ENCODE measurements at regions not wholly inside any gene's neighbourhood (a gene's known extent, or its start where the extent isn't known, plus 50 kb on each side); places are given as distances from the start of the nearest gene placed in this dataset.

DNA sequence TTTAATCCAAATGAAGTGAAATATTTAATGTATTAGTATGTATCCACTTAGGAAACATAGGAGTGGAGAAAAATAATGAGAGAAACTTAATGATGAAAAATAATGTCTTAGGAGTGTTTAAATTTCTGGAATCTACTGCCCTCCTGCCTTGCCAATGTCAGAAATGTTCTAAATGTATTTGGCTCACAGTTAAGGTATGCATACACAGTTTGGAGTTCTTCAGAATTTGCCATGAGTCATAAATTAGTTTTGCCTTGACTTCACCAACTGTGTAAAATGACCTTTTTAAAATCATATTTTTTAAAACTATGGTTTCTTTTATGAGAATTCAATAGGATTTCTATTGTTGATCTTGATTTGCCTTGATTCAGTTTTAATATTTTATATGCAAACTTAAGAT, 191.7 kb upstream of the HSF2 start:
- DNase-seq = peak in 1 of 5 experiments; percentile 36

- no peak for DNase-seq
These were observed 184.7 kb upstream of the HSF2 start for GRCh38 chr6:122214605-122215318.

DNA sequence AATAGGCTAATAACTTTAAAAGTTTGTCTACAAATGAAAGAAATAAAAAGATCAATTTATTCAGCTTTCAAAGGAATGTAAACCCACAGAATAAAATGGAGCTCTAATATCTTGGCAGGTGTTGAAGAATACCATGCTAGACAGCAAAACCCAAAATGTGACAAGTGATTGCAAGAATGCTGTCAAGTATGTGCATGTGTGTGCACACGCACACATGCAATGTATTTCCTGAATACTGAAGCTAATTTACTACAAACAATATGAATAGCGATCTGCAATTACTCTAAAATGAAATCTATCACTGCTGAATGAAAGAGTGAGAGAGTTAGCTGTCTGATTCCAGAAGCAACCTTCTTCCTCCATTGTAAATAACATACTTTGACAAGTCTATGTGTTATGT, 179.2 kb upstream of the HSF2 start:
- no peak for DNase-seq

- peak in 1 of 5 experiments; percentile 10 for DNase-seq
These were observed 176.7 kb upstream of the HSF2 start for GRCh38 chr6:122222761-122223160.

- DNase-seq = no peak
These were observed 176.2 kb upstream of the HSF2 start for GRCh38 chr6:122223251-122223650.

DNA sequence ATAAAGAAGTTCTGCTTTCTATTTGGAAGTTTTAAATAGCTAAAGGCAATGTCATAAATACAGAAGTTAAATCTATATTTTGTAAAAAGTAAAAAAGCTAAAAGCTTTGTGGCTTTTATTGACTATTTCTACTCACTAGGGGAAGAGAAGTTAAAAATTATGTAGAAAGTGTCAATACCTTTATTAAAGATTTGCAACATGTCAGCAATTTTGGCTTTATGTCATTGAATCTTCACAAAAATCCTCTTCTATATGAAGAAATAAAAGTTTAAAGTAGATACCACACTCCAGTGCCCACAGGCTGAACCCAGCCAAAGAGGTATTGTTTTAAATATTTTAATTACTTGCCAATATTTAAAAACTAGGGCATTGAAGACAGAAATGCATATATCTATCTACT, 160.6 kb upstream of the HSF2 start:
- no peak for DNase-seq

DNA sequence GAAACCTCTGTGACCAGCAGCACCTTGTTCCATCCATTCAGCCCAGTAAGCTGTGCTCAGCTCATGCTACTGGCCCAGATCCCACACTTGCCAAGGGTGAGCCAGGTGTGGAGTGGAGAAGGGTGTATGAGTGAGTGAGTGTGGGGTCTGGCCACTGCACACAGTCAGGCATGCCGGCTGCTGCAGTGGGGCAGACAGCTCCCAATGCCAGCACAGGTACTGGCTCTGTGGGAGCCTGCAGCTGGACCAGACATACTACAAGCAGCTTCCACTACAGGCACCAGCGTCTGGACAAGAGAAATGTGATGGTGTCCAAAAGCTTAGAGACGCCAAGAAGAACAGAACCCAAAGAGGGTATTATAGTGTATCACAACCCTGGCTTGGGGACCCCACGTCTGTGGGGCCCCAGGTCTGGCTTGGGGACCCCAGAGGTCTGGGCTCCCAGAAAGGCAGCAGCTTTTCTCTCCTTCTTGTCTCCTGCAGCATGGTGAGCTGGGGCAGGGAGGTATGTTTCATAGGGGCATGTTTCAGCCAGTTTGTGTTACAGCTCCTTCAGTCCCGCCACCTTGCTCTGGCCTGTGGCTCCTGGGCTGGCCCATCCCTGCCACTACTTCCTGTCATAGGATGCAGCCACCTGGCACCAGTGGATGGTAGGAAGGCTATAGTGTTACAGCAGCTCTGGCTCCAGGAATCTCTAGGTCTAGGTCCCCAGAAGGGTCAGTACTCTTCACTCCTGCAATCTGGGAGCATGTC, 152.4 kb upstream of the HSF2 start:
- DNase-seq = no peak

GRCh38 chr6:122248001-122248669, 151.3 kb upstream of the HSF2 start:
- DNase-seq = no peak

DNA sequence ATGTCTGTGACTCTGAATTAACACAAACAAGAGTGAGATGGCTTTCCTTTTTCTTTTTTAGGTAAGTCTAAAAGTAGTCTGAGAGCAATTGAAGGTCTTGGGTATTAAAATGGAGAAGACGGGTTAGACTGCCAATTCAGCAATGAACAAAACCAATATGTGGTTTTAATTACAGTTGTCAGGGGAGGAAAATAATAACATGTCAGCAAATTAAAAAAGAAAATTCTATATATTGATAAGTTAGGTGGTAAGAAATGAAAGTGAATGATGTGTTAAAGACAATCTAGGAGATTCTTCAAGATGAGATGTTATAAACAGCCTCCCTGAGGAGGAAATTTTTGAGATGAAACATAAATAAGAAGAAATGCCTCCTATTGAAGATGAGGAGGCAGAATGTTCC, 150.6 kb upstream of the HSF2 start:
- no peak for DNase-seq

DNA sequence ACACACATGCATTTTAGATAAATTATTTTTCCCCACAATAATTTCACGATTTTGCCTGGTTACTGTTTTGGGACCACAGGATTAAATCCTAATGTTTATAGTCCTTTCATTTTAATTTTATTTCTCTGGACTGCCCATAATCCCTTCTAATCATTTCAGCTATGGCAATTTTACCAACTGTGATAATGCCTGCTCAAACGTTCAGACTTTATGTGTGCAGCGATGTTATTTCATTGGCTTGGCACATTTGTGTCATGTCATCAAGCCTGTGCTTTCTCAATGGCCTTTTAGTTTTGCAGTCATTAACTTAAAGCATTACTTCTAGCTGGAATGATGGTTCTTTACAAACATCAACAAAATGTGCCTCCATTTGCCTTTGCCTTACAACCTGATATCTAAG, 140.6 kb upstream of the HSF2 start:
- DNase-seq = no peak

- DNase-seq = no peak
These were observed 134.9 kb upstream of the HSF2 start for GRCh38 chr6:122264557-122264956.

- DNase-seq = no peak
These were observed 133.7 kb upstream of the HSF2 start for GRCh38 chr6:122265755-122266154.

DNA sequence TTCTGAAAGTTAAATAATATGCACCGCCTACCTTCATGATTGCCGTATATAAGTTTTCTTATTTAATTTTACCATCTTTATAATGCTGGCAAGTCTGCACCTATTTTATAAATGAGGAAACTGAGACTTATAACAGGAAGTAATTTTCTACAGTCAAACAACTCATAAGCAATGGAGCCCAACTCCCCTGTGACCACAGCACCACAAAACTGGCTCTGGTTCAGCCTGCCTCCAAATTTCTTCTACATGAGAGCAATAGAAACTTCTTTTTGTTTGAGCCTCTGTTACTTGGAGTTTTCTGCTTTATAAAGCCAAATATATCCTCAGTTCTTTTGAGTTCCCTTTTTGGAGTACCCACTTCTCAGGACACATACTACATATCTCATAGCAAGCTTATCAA, 131.1 kb upstream of the HSF2 start:
- no peak for DNase-seq

DNA sequence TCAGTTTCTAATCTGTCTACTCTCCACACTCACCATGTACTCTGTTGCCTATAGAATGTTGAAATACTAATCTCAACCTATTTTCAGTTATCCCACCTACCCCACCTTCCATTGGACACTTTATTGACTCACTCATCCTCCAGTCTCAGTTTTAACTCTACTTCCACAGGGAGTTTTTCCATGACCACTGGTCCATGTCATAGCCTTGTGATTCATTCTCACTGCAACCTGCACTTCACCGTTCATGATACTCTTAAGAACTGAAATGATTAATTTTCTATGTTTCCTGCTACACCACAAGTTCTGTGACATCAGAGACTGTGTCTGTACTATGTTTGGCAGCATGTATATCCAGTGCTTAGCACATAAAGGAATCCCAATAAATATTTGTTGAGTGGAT, 122.8 kb upstream of the HSF2 start:
- no peak for DNase-seq

- peak in 1 of 5 experiments; percentile 5 for DNase-seq
These were observed 119.1 kb upstream of the HSF2 start for GRCh38 chr6:122280105-122281021.

DNA sequence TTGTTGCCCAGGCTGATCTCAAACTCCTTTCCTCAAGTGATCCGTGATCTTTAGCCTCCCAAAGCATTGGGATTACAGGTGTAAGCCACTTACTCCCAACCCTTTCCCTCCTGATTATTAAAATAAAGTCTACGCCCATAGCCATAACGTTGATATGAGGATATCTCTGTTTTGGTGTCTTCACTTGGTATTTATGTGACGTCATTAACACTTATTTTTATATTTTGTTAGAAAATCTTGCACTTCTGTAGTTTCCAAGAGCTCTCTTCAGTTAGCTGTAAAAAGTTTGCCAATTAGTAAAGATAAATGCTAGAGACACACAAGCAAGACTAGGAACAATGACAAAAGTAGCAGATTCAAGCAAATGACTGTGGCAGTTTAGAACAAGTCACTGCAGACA, 115.6 kb upstream of the HSF2 start:
- no peak for DNase-seq

- no peak for DNase-seq
These were observed 114.6 kb upstream of the HSF2 start for GRCh38 chr6:122284848-122285247.

DNA sequence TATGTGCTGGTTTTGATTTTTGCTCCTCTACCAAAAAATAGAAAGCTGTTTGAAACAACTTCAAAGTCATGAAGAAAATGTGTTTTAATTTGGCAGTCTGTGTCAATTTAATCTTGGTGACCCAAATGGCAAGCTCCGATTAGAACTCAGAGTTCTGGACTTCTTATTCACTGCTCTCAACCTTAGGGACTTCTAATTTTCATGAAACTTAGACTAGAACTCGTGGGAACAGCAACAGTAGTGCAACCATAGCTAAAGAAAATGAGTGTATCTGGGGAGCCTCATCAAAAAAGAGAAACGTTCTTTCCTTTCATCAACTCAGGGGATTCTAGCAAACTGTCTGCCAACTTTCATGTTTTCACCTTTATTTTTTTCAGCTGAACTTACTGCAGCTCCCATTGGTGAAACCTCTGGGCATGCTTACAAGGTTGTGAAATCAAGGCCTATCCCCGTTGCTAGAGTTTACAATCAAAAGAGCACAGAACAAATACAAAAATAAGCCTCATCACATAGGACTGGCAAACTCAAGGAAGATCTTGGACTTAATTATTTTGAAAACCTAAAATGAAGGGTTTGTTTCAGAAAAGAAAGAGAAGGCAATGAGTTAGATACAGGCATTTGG, 114.0 kb upstream of the HSF2 start:
- DNase-seq = no peak

DNA sequence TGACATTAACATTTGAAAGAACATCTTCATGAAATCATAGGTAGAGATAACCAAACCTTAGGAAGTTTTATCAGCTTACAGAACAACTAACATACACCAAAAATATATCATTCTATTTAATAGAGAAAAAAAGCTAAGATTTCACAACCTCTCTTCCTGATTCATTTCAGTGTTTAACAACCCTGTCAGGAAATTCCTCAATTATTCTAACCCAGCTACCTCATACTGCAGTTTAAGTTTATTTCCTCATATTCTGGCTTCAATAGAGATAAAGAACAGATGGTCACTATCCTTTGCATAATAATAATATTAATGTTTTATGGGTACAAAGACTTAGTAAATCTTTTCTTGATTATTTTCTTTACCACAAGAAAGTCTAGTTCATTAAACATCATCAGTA, 112.9 kb upstream of the HSF2 start:
- DNase-seq = no peak

- no peak for DNase-seq
These were observed 109.5 kb upstream of the HSF2 start for GRCh38 chr6:122289762-122290539.

DNA sequence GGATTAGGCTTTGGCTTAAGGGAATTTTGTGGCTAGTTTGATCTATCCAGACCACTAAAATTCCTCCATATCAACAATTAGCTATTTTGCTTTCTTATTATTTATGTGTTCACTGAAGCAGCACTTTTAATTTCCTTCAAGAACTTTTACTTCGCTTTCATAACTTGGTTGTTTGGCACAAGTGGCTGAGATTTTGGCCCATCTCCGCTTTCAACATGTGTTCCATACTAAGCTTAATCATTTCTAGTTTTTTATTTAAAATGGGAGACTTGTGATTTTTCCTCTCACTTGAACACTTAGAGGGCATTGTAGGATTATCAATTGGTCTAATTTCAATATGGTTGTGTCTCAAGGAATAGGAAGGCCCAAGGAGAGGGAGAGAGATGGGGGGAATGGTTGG, 102.4 kb upstream of the HSF2 start:
- DNase-seq = no peak

DNA sequence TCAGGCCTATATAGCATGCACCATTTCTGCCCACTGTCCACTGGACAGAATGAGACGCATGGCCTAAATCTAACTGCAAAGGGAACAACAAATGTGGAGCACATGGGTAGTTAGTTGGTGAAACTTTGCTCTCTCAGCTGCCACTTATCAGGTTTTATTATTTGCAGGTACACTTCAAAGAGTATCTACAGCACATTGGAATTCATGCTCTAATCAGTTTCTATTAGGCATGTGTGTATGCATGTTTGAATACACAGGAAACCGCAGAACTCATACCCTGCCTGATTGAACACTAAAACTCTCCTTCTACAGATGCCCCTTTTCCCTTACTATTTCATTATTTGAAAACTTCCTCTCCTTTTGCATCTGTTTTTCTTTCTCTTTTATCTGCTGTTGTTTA, 97.4 kb upstream of the HSF2 start:
- DNase-seq = no peak

Data from T-helper 2 cell (primary cell).